HEK293T (cell line): ENCODE measurements at regions not wholly inside any gene's neighbourhood (a gene's known extent, or its start where the extent isn't known, plus 50 kb on each side); places are given as distances from the start of the nearest gene placed in this dataset.
"Not testable (repeated sequence)": the region's sequence is repeated elsewhere in the genome, so short reads cannot be mapped to it uniquely, and the experiment has no call there.

ENCODE experiments used
- CTBP1 ChIP-seq: fragments of 450-650 bp; IDR thresholded peaks from 2 replicates; pipeline ENCODE4 v1.6.1; 2016; ENCODE audit warnings: borderline replicate concordance
- ELF4 ChIP-seq: fragments of 450-650 bp; IDR thresholded peaks from 2 replicates; pipeline ENCODE4 v1.6.1; 2017; ENCODE audit warnings: antibody characterized with exemption
- FOXM1 ChIP-seq: fragments of 450-650 bp; IDR thresholded peaks from 2 replicates; pipeline ENCODE4 v1.6.1; 2017; ENCODE audit warnings: mild to moderate bottlenecking, borderline replicate concordance
- L3MBTL2 ChIP-seq: fragments of 450-650 bp; conservative IDR thresholded peaks from 2 replicates; pipeline ENCODE4 v1.6.1; 2016; ENCODE audit warnings: mild to moderate bottlenecking
- SP1 ChIP-seq: fragments of 450-650 bp; IDR thresholded peaks from 2 replicates; pipeline ENCODE4 v1.6.1; 2017
- SUZ12 ChIP-seq: fragments of 450-650 bp; IDR thresholded peaks from 2 replicates; pipeline ENCODE4 v1.6.1; 2016; ENCODE audit warnings: mild to moderate bottlenecking

GRCh38 chr7:65177041-65177440, 170.6 kb upstream of the ERV3-1 start:
- not testable (repeated sequence) for TF ChIP-seq SUZ12, SP1, CTBP1, FOXM1, L3MBTL2, ELF4
